Right lobe of liver (tissue), 4 donors: ENCODE measurements at regions not wholly inside any gene's neighbourhood (a gene's known extent, or its start where the extent isn't known, plus 50 kb on each side); places are given as distances from the start of the nearest gene placed in this dataset.

ENCODE experiments used
- CTCF ChIP-seq, 4 donors: fragments of 200-600 bp in 3 of 4; fragments of 450-650 bp in 1 of 4; IDR thresholded peaks; one replicate each; pipeline versions ENCODE4 v1.5.1 to v1.8.0; 2016 to 2022; ENCODE audit warnings: antibody characterized with exemption in 4 of 4, mild to moderate bottlenecking in 2 of 4
- POLR2A ChIP-seq: fragments of 450-650 bp; IDR thresholded peaks from one replicate; pipeline ENCODE4 v1.6.1; 2017; ENCODE audit warnings: antibody characterized with exemption, mild to moderate bottlenecking
- donor health status: DM: no; HTN: no; CAD: no.
- donor health status: DM: no; HTN: no; CAD: no.
- donor health status: DM: no; HTN: yes; CAD: no.

- no peak for TF ChIP-seq CTCF (IDR thresholded peaks at IDR 0.05)
- TF ChIP-seq POLR2A: no peak
Observed at GRCh38 chr15:96052572-96053030, 277.9 kb upstream of the NR2F2 start.
